Skeletal muscle satellite cell (primary cell): ENCODE measurements at regions not wholly inside any gene's neighbourhood (a gene's known extent, or its start where the extent isn't known, plus 50 kb on each side); places are given as distances from the start of the nearest gene placed in this dataset.
"Not testable (repeated sequence)": the region's sequence is repeated elsewhere in the genome, so short reads cannot be mapped to it uniquely, and the experiment has no call there.

ENCODE experiments used
- H3K27me3 ChIP-seq: 2 replicates; pipeline ENCODE4 v1.7.0; 2013; ENCODE audit warnings: low read length; ENCODE audit not compliant: control insufficient read depth, insufficient read depth
- H3K36me3 ChIP-seq: 2 replicates; pipeline ENCODE4 v1.7.0; 2013; ENCODE audit warnings: mild to moderate bottlenecking, control low read depth, low read length; ENCODE audit not compliant: insufficient read depth
- H3K4me1 ChIP-seq: 2 replicates; pipeline ENCODE4 v1.7.0; 2013; ENCODE audit warnings: low read length; ENCODE audit not compliant: control insufficient read depth, insufficient read depth
- H3K4me2 ChIP-seq: 2 replicates; pipeline ENCODE4 v1.7.0; 2013; ENCODE audit warnings: mild to moderate bottlenecking, low read length
- H3K4me3 ChIP-seq: 2 replicates; pipeline ENCODE4 v1.7.0; 2013; ENCODE audit warnings: low read length
- H3K9ac ChIP-seq: 2 replicates; pipeline ENCODE4 v1.7.0; 2013; ENCODE audit warnings: mild to moderate bottlenecking, low read depth, low read length, moderate library complexity
- H3K9me3 ChIP-seq: replicated peaks from 2 replicates; pipeline ENCODE4 v1.7.0; 2013; ENCODE audit warnings: mild to moderate bottlenecking, control low read depth, low read length

DNA sequence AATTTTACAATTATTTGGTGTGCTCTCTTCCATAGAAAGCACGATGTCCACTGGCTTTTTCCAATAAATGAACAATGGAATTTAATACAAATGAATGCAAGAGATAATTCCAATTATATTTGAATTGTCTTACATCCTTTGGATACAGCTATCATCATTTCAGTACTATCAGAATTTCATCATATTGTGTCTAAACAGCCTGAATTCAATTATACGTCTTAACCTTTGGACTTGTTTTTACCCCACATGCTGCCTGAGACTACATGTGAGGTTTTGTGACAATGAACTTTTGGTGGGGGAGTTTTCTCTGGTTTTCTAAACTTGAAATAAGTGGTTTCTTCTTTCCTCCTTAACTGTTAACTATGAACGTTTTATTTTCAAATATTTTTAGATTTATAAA is 1176.0 kb downstream of the EPHA7 start:
- Histone ChIP-seq H3K9ac (no peak overlapping the region), H3K9me3 (no peaks in the 10 kb centered on the region), H3K4me2 (no peak overlapping the region), H3K36me3 (no peaks in the 10 kb centered on the region), H3K4me1 (no peaks in the 10 kb centered on the region), H3K4me3 (no peak overlapping the region), H3K27me3 (no peaks in the 10 kb centered on the region)

- Histone ChIP-seq H3K9ac (no peak overlapping the region), H3K36me3 (no peaks in the 10 kb centered on the region), H3K9me3 (no peaks in the 10 kb centered on the region), H3K27me3 (no peaks in the 10 kb centered on the region), H3K4me3 (no peak overlapping the region), H3K4me1 (no peaks in the 10 kb centered on the region), H3K4me2 (no peak overlapping the region)
These were observed 1188.1 kb downstream of the EPHA7 start for GRCh38 chr6:92231171-92231701.

DNA sequence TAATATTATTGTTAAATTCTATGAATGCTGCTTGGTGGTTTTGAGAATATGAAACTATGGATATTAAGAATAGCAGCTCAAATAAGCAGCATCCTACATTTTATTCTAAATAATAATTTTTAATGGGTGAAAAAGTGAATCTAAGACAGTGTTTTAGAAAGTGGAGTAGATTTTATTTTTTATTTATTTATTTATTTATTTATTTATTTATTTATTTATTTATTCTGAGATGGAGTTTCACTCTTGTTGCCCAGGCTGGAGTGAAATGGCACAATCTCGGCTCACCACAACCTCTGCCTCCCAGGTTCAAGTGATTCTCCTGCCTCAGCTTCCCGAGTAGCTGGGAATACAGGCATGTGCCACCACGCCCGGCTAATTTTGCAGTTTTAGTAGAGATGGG is 1199.4 kb downstream of the EPHA7 start:
- H3K27me3 ChIP-seq, H3K4me1 ChIP-seq, H3K36me3 ChIP-seq, H3K9me3 ChIP-seq, H3K9ac ChIP-seq, H3K4me3 ChIP-seq, H3K4me2 ChIP-seq: not testable (repeated sequence)

DNA sequence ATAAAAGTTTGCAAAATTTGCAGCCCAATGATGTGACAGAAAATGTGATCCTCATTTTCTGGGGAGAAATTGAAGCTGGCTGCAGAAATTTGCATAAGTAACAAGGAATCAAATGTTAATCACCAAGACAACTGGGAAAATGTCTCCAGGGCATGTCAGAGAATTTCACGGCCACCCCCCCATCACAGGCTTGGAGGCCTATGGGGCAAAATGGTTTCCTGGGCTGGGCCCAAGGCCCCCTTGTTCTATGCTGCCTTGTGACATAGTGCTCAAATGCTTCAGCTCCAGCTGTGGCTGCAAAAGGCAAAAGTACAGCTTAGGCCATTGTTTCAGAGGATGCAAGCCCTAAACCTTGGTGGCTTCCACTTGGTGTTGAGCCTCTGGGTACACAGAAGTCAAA is 1202.6 kb downstream of the EPHA7 start:
- no peaks in the 10 kb centered on the region for H3K4me1 ChIP-seq
- H3K4me3 ChIP-seq, result no peak overlapping the region
- no peaks in the 10 kb centered on the region for H3K27me3 ChIP-seq
- H3K36me3 ChIP-seq, result no peaks in the 10 kb centered on the region
- no peak overlapping the region for H3K9ac ChIP-seq
- H3K4me2 ChIP-seq, result no peak overlapping the region
- no peaks in the 10 kb centered on the region for H3K9me3 ChIP-seq

- H3K36me3 ChIP-seq, result no peaks in the 10 kb centered on the region
- H3K9me3 ChIP-seq, result no peaks in the 10 kb centered on the region
- no peak overlapping the region for H3K4me3 ChIP-seq
- H3K27me3 ChIP-seq, result no peaks in the 10 kb centered on the region
- H3K9ac ChIP-seq, result no peak overlapping the region
- no peaks in the 10 kb centered on the region for H3K4me1 ChIP-seq
- no peak overlapping the region for H3K4me2 ChIP-seq
These were observed 1217.7 kb downstream of the EPHA7 start for GRCh38 chr6:92201618-92202017.

- H3K36me3 ChIP-seq, result no peaks in the 10 kb centered on the region
- no peaks in the 10 kb centered on the region for H3K27me3 ChIP-seq
- H3K9me3 ChIP-seq, result no peaks in the 10 kb centered on the region
- H3K4me2 ChIP-seq, result no peak overlapping the region
- no peak overlapping the region for H3K4me3 ChIP-seq
- no peaks in the 10 kb centered on the region for H3K4me1 ChIP-seq
- H3K9ac ChIP-seq, result no peak overlapping the region
These were observed 1223.0 kb downstream of the EPHA7 start for GRCh38 chr6:92196325-92196724.

DNA sequence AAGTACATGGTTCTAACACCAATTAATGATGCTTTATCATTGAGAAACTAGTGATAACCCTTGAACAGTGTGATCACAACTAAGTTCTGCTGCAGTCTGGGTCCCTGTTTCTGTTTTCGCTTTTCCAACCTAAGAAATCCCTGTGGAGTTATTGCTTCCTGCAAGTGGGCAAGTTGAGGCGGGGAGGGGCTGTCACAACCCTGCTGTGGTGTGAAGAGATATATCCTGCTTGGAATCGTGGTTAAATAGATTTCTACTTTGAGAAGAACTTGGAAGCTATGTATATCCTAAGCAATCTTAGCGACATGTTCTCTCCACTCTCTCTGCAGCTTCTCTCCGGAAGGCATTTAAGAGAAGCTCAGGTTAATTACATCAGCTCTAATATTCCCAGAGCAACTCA is 1223.6 kb downstream of the EPHA7 start:
- Histone ChIP-seq H3K9ac (no peak overlapping the region), H3K36me3 (no peaks in the 10 kb centered on the region), H3K9me3 (no peaks in the 10 kb centered on the region), H3K27me3 (no peaks in the 10 kb centered on the region), H3K4me2 (no peak overlapping the region), H3K4me3 (no peak overlapping the region), H3K4me1 (no peaks in the 10 kb centered on the region)

DNA sequence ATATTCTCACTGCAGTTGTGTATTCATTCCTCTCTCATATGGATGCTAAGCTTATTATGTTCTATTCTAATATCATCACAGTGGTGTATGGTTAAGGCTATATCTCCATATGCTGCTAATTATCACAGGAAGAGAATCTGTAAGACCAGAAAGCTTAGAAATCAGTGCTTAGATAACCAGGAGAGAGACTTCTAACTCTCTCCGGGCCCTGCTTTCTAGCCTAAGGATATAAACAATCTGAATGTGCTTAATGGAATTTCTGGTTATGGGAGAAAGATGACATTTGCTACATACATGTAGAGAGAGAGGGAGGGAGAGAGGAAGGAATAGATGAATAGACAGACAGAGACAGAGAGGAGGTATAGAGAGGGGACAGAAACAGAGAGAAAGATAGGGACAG is 1231.3 kb downstream of the EPHA7 start:
- Histone ChIP-seq H3K9me3 (no peaks in the 10 kb centered on the region), H3K4me2 (no peak overlapping the region), H3K4me3 (no peak overlapping the region), H3K27me3 (no peaks in the 10 kb centered on the region), H3K9ac (no peak overlapping the region), H3K36me3 (no peaks in the 10 kb centered on the region), H3K4me1 (peaks cover 10% of the 10 kb centered on the region)

GRCh38 chr6:92184933-92185332 is 1234.4 kb downstream of the EPHA7 start:
- Histone ChIP-seq H3K4me1 (peaks cover 11% of the 10 kb centered on the region), H3K27me3 (no peaks in the 10 kb centered on the region), H3K36me3 (no peaks in the 10 kb centered on the region), H3K4me2 (no peak overlapping the region), H3K9ac (no peak overlapping the region), H3K9me3 (no peaks in the 10 kb centered on the region), H3K4me3 (no peak overlapping the region)

- no peak overlapping the region for H3K4me3 ChIP-seq
- H3K9me3 ChIP-seq, result no peaks in the 10 kb centered on the region
- H3K36me3 ChIP-seq, result no peaks in the 10 kb centered on the region
- H3K9ac ChIP-seq, result no peak overlapping the region
- H3K4me2 ChIP-seq, result no peak overlapping the region
- H3K4me1 ChIP-seq, result peaks cover 11% of the 10 kb centered on the region
- H3K27me3 ChIP-seq, result no peaks in the 10 kb centered on the region
These were observed 1238.0 kb downstream of the EPHA7 start for GRCh38 chr6:92181347-92181746.

- Histone ChIP-seq H3K36me3 (no peaks in the 10 kb centered on the region), H3K4me1 (peaks cover 11% of the 10 kb centered on the region), H3K27me3 (no peaks in the 10 kb centered on the region), H3K4me3 (no peak overlapping the region), H3K9ac (no peak overlapping the region), H3K4me2 (no peak overlapping the region), H3K9me3 (no peaks in the 10 kb centered on the region)
These were observed 1239.3 kb downstream of the EPHA7 start for GRCh38 chr6:92180090-92180489.

DNA sequence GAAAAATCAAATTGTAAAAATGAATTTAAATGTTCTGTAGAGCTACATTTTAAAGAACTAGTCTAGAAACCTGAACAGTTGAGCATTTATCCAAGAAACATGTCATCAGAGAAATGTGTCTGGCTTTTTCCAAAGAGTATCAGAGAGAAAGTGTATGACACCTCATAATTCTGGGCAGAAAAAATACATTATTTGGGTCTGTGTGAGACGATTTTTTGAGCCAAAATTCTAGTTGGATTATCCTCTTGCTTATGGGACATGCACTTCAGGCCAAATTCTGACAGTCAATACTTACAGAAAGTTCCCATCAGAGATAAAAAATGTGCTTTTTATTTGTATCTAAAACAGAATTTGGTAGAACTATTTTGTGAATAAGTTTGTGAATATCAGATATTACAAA is 1242.7 kb downstream of the EPHA7 start:
- Histone ChIP-seq H3K9ac (no peak overlapping the region), H3K9me3 (no peaks in the 10 kb centered on the region), H3K4me2 (no peak overlapping the region), H3K4me1 (peaks cover 5% of the 10 kb centered on the region), H3K27me3 (no peaks in the 10 kb centered on the region), H3K4me3 (no peak overlapping the region), H3K36me3 (no peaks in the 10 kb centered on the region)
